ENCODE measurements at regions not wholly inside any gene's neighbourhood (a gene's known extent, or its start where the extent isn't known, plus 50 kb on each side); places are given as distances from the start of the nearest gene placed in this dataset.

DNA sequence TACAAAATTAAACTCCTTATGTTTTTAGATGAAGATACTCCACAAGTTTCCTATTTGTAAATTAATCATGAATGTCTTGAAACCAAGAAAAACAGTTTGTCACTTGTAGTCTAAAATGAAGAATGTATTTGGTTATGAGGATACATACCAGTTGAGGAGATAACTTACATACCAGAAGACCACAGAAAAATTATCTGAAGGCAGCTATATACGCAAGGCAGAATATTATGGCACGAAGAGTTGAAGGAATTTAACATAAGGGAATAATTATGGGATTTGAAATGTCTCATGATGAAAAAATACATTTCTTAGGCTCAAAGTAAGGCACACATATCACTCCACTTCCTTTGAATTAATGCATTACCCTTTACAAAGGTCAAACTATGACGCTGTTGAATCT lies 73.3 kb downstream of the IFI44 start:
- TF ChIP-seq EP300 (IDR thresholded peaks at IDR 0.05) (no peak), POLR2A (IDR thresholded peaks at IDR 0.05) (no peak), POLR2AphosphoS5 (IDR thresholded peaks at IDR 0.05) (no peak)
- TF ChIP-seq, protein P1, sequence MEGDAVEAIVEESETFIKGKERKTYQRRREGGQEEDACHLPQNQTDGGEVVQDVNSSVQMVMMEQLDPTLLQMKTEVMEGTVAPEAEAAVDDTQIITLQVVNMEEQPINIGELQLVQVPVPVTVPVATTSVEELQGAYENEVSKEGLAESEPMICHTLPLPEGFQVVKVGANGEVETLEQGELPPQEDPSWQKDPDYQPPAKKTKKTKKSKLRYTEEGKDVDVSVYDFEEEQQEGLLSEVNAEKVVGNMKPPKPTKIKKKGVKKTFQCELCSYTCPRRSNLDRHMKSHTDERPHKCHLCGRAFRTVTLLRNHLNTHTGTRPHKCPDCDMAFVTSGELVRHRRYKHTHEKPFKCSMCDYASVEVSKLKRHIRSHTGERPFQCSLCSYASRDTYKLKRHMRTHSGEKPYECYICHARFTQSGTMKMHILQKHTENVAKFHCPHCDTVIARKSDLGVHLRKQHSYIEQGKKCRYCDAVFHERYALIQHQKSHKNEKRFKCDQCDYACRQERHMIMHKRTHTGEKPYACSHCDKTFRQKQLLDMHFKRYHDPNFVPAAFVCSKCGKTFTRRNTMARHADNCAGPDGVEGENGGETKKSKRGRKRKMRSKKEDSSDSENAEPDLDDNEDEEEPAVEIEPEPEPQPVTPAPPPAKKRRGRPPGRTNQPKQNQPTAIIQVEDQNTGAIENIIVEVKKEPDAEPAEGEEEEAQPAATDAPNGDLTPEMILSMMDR (IDR thresholded peaks at IDR 0.05): no peak
- 58% methylated on average over 3 of the region's 3 CpGs for WGBS
- H3K36me3 ChIP-seq: no peaks in the 10 kb centered on the region
- H3K4me1 ChIP-seq: no peaks in the 10 kb centered on the region
- no peak for DNase-seq (ENCODE audit: low spot score in 2 of 2)
- H3K27me3 ChIP-seq: no peaks in the 10 kb centered on the region
- H3K4me3 ChIP-seq: no peak overlapping the region
- H3K27ac ChIP-seq: no peak overlapping the region
- H3K9me3 ChIP-seq: no peaks in the 10 kb centered on the region

DNA sequence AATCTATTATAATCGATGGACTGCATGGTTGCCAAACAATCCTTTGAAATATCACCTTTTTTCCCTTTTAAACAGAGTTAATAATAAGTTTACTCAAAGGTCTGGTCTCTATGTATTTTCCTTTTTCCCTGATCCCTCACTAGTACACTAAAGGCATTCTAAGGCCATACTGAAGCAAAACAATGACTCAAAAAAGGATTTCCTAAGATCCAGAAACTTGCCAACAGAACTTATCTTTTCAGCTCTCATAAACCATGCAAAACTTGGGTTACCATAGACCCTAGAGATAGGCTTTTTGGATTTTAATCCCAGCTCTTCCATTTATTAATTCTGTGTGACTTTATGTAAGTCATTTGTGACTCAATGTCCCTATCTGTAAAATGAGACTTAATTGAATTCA lies 77.1 kb downstream of the IFI44 start:
- H3K4me3 ChIP-seq: no peak overlapping the region
- H3K27ac ChIP-seq: no peak overlapping the region
- no peaks in the 10 kb centered on the region for H3K9me3 ChIP-seq
- H3K27me3 ChIP-seq: no peaks in the 10 kb centered on the region
- no peak for DNase-seq (ENCODE audit: low spot score in 2 of 2)
- no peaks in the 10 kb centered on the region for H3K36me3 ChIP-seq
- WGBS: 90% methylated on average over 1 of the region's 1 CpG
- no peaks in the 10 kb centered on the region for H3K4me1 ChIP-seq
- TF ChIP-seq EP300 (IDR thresholded peaks at IDR 0.05): no peak
- TF ChIP-seq POLR2A (IDR thresholded peaks at IDR 0.05): no peak
- TF ChIP-seq, protein P1 (IDR thresholded peaks at IDR 0.05): no peak
- no peak for TF ChIP-seq POLR2AphosphoS5 (IDR thresholded peaks at IDR 0.05)

DNA sequence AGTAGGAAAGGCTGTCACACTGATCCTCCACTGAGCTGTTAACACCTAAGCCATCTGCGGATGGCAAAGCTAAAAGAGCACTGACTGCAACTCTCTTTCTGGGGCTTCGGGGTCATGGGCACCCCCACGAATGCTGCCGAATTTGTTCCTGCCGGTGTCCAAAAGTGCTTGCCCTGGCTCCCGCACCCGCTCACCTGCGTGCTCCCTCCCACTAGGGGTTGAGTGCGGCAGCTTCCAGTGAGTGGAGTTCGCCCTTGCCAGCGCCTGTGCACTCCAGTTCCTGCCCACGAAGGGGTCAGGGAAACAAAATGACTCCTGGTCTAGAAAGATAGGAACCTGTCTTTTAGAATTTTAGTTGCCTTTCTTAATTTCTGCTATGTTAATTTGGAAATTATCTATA lies 78.7 kb downstream of the IFI44 start:
- 92% methylated on average over 12 of the region's 12 CpGs for WGBS
- Histone ChIP-seq H3K4me3 (no peak overlapping the region), H3K36me3 (no peaks in the 10 kb centered on the region), H3K27ac (no peak overlapping the region), H3K4me1 (no peaks in the 10 kb centered on the region), H3K9me3 (no peaks in the 10 kb centered on the region), H3K27me3 (no peaks in the 10 kb centered on the region)
- DNase-seq (ENCODE audit: low spot score in 2 of 2): no peak
- TF ChIP-seq POLR2A (IDR thresholded peaks at IDR 0.05) (no peak), EP300 (IDR thresholded peaks at IDR 0.05) (no peak), POLR2AphosphoS5 (IDR thresholded peaks at IDR 0.05) (no peak)
- TF ChIP-seq, protein P1 (IDR thresholded peaks at IDR 0.05): no peak

DNA sequence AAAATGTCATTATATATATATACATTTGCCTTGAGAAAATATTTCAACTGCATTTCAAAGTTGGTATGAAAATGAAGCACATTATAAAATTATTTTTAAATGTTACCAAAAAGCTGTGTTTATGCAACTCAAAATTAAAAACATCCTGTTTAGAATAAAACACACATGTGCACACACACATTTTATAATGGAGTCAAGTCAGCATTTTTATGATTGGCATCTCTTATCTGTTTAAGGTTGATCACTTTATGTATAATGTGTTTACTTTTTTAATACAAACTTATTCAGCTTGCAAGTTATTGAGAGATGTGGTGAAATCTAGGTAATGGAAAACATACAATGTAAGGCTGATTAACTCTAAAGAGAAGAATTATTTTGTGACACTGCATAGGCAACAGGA lies 80.4 kb downstream of the IFI44 start:
- no peak for TF ChIP-seq POLR2A (IDR thresholded peaks at IDR 0.05)
- TF ChIP-seq, protein P1 (IDR thresholded peaks at IDR 0.05): no peak
- no peak for TF ChIP-seq POLR2AphosphoS5 (IDR thresholded peaks at IDR 0.05)
- Histone ChIP-seq H3K27ac (no peak overlapping the region), H3K36me3 (no peaks in the 10 kb centered on the region), H3K27me3 (no peaks in the 10 kb centered on the region), H3K9me3 (no peaks in the 10 kb centered on the region), H3K4me3 (no peak overlapping the region), H3K4me1 (no peaks in the 10 kb centered on the region)
- DNase-seq (ENCODE audit: low spot score in 2 of 2): no peak

DNA sequence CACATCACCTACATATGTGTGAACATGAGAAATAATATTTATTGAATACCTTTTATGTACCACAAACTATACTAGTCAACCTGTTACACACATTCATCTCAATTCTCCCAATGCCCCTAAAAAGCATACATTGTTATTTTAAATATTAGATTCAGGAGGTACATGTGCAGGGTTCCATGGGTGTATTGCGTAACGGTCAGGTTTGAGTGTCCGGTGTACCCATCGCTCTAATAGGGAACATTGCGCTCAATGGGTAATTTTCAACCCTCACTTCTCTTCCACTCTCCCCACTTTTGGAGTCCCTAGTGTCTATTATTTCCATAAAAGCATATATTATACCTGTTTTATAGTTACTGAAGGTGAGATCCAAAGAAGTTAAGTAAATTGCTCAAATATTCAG lies 82.0 kb downstream of the IFI44 start:
- no peak for DNase-seq (ENCODE audit: low spot score in 2 of 2)
- WGBS: 78% methylated on average over 5 of the region's 5 CpGs
- no peaks in the 10 kb centered on the region for H3K36me3 ChIP-seq
- H3K4me1 ChIP-seq: no peaks in the 10 kb centered on the region
- no peaks in the 10 kb centered on the region for H3K9me3 ChIP-seq
- H3K27ac ChIP-seq: no peak overlapping the region
- H3K27me3 ChIP-seq: no peaks in the 10 kb centered on the region
- H3K4me3 ChIP-seq: no peak overlapping the region
- TF ChIP-seq POLR2AphosphoS5 (IDR thresholded peaks at IDR 0.05) (no peak), POLR2A (IDR thresholded peaks at IDR 0.05) (no peak), EP300 (IDR thresholded peaks at IDR 0.05) (no peak)
- TF ChIP-seq, protein P1 (IDR thresholded peaks at IDR 0.05): no peak
